ENCODE measurements at regions not wholly inside any gene's neighbourhood (a gene's known extent, or its start where the extent isn't known, plus 50 kb on each side); places are given as distances from the start of the nearest gene placed in this dataset.

DNA sequence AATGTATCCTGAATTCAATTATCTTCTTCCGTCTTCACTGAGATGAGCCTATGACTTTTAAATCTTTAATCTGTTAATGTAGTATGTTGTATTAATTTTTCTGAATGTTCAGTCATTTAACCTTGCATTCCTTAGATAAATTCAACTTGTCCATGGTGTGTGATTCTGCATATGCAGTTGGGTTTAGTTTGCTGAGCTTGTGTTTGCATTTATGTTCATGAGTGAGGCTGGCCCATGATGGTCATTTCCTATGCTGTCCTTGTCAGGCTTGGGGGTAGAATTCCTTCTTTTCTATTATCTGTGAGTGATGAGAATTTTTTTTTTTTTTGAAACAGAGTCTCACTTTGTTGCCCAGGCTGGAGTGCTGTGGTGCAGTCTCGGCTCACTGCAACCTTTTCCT lies 131.8 kb upstream of the COL5A1 start:
- H3K79me2 ChIP-seq (ENCODE audit: insufficient read depth, low read length) = no peaks in the 10 kb centered on the region
- TF ChIP-seq, protein P1, sequence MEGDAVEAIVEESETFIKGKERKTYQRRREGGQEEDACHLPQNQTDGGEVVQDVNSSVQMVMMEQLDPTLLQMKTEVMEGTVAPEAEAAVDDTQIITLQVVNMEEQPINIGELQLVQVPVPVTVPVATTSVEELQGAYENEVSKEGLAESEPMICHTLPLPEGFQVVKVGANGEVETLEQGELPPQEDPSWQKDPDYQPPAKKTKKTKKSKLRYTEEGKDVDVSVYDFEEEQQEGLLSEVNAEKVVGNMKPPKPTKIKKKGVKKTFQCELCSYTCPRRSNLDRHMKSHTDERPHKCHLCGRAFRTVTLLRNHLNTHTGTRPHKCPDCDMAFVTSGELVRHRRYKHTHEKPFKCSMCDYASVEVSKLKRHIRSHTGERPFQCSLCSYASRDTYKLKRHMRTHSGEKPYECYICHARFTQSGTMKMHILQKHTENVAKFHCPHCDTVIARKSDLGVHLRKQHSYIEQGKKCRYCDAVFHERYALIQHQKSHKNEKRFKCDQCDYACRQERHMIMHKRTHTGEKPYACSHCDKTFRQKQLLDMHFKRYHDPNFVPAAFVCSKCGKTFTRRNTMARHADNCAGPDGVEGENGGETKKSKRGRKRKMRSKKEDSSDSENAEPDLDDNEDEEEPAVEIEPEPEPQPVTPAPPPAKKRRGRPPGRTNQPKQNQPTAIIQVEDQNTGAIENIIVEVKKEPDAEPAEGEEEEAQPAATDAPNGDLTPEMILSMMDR (conservative IDR thresholded peaks at IDR 0.05; ENCODE audit: low read length) = no peak
- no peak for TF ChIP-seq EZH2phosphoT487 (IDR thresholded peaks at IDR 0.05; ENCODE audit: borderline replicate concordance)
- peak overlapping the region; percentile 45 for H3K4me2 ChIP-seq (ENCODE audit: low read depth, low read length, poor library complexity, severe bottlenecking)
- peak overlapping the region; percentile 53 for H3K9ac ChIP-seq (ENCODE audit: low read depth, low read length, poor library complexity, severe bottlenecking)
- peak overlapping the region; percentile 30 for H3K4me3 ChIP-seq (ENCODE audit: low read length, poor library complexity, severe bottlenecking)
- H2AFZ ChIP-seq (ENCODE audit: low read length) = no peak overlapping the region; the same call in 1 of the 2 replicates
- no peaks in the 10 kb centered on the region for H4K20me1 ChIP-seq (ENCODE audit: insufficient read depth, low read length, poor library complexity, severe bottlenecking)
- H3K9me3 ChIP-seq (ENCODE audit: insufficient read depth, low read depth, low read length) = peaks cover 4% of the 10 kb centered on the region; the same call in 1 of the 2 replicates
- no peaks in the 10 kb centered on the region for H3K36me3 ChIP-seq (ENCODE audit: insufficient read depth, low read length)
- H3F3A ChIP-seq (ENCODE audit: low read depth) = no peaks in the 10 kb centered on the region
- H3K4me1 ChIP-seq (ENCODE audit: insufficient read depth, low read length, poor library complexity, severe bottlenecking) = peaks cover 28% of the 10 kb centered on the region
- H3K9me2 ChIP-seq (replicated peaks; ENCODE audit: low read depth, low read length) = no peaks in the 10 kb centered on the region
- H3K27me3 ChIP-seq (ENCODE audit: insufficient read depth, low read length, poor library complexity, severe bottlenecking) = no peaks in the 10 kb centered on the region

DNA sequence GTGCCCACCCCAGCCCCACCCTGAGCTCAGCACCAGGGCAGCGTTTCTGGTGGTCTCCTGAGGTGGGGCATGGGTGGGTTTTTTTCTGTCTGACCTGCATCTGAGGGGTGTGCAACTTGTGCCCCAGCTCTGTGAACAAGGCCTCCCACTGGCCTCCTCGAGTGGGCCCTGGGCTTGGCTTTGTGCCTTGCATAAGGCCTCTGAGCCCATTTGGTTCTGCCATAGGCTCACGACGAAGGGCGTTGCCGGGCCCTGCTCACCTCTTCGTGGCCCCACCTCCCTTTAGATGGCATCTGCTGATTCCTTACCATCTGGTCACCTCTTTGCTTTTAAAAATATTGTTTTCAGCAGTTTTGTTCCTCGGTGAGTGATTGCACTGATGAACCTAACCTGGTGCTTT lies 127.1 kb upstream of the COL5A1 start:
- Histone ChIP-seq H3K9me3 (ENCODE audit: insufficient read depth, low read depth, low read length) (peaks cover 4% of the 10 kb centered on the region; the same call in 1 of the 2 replicates), H4K20me1 (ENCODE audit: insufficient read depth, low read length, poor library complexity, severe bottlenecking) (no peaks in the 10 kb centered on the region), H3K9me2 (replicated peaks; ENCODE audit: low read depth, low read length) (no peaks in the 10 kb centered on the region), H3F3A (ENCODE audit: low read depth) (no peaks in the 10 kb centered on the region), H3K27me3 (ENCODE audit: insufficient read depth, low read length, poor library complexity, severe bottlenecking) (no peaks in the 10 kb centered on the region), H3K79me2 (ENCODE audit: insufficient read depth, low read length) (no peaks in the 10 kb centered on the region), H3K4me2 (ENCODE audit: low read depth, low read length, poor library complexity, severe bottlenecking) (no peak overlapping the region), H2AFZ (ENCODE audit: low read length) (no peak overlapping the region), H3K9ac (ENCODE audit: low read depth, low read length, poor library complexity, severe bottlenecking) (no peak overlapping the region), H3K36me3 (ENCODE audit: insufficient read depth, low read length) (no peaks in the 10 kb centered on the region), H3K4me3 (ENCODE audit: low read length, poor library complexity, severe bottlenecking) (no peak overlapping the region), H3K4me1 (ENCODE audit: insufficient read depth, low read length, poor library complexity, severe bottlenecking) (peaks cover 13% of the 10 kb centered on the region)
- no peak for TF ChIP-seq EZH2phosphoT487 (IDR thresholded peaks at IDR 0.05; ENCODE audit: borderline replicate concordance)
- TF ChIP-seq, protein P1 (conservative IDR thresholded peaks at IDR 0.05; ENCODE audit: low read length) = no peak

DNA sequence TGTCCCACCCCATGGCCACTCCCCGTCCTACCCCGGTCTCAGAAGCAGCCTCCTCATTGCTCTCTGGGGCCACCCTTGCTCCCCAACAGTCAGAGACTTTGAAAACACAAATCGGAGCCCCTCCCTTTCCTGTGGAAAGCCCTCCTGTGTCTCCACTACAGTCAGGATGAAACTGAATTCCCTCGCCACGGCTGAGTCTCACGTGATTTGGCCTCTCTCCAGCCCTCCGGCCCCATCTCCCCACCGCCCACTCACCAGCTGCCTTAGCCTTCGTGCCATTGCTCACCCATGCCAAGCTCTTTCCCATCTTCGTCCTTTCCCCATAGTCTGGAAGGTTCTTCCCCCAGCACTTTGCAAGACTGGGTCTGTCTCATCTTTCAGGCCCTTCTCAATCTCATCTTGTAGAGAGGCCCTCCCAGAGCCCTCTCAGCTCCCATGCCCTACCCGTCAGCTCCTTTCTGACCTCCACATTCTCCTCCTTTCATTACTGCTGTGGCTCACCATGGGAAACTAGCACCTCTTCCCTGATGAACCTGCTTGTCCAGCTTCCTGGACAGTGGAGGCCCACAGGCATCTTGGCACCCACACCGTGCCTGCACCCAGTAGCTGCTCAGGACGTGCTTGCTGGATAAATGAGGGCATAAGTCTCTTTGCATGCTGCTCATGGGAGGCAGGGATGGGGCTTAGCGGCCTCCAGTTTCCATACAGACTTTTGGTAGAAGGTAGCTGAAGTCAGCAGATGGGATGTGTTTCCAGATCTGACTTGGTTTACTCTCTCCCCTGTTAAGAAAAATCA lies 126.4 kb upstream of the COL5A1 start:
- Histone ChIP-seq H3K4me3 (ENCODE audit: low read length, poor library complexity, severe bottlenecking) (no peak overlapping the region), H3K79me2 (ENCODE audit: insufficient read depth, low read length) (no peaks in the 10 kb centered on the region), H2AFZ (ENCODE audit: low read length) (no peak overlapping the region), H4K20me1 (ENCODE audit: insufficient read depth, low read length, poor library complexity, severe bottlenecking) (no peaks in the 10 kb centered on the region), H3K9ac (ENCODE audit: low read depth, low read length, poor library complexity, severe bottlenecking) (no peak overlapping the region), H3K9me3 (ENCODE audit: insufficient read depth, low read depth, low read length) (peaks cover 4% of the 10 kb centered on the region; the same call in 1 of the 2 replicates), H3K9me2 (replicated peaks; ENCODE audit: low read depth, low read length) (no peaks in the 10 kb centered on the region), H3K4me1 (ENCODE audit: insufficient read depth, low read length, poor library complexity, severe bottlenecking) (peaks cover 6% of the 10 kb centered on the region), H3F3A (ENCODE audit: low read depth) (no peaks in the 10 kb centered on the region), H3K36me3 (ENCODE audit: insufficient read depth, low read length) (no peaks in the 10 kb centered on the region), H3K4me2 (ENCODE audit: low read depth, low read length, poor library complexity, severe bottlenecking) (no peak overlapping the region), H3K27me3 (ENCODE audit: insufficient read depth, low read length, poor library complexity, severe bottlenecking) (no peaks in the 10 kb centered on the region)
- TF ChIP-seq EZH2phosphoT487 (IDR thresholded peaks at IDR 0.05; ENCODE audit: borderline replicate concordance) = no peak
